HEK293 (cell line): ENCODE measurements at regions not wholly inside any gene's neighbourhood (a gene's known extent, or its start where the extent isn't known, plus 50 kb on each side); places are given as distances from the start of the nearest gene placed in this dataset.

ENCODE experiments used
- CTCF ChIA-PET: fragments of 350-600 bp; formaldehyde crosslinking; extraction: SDS; loops from one replicate; lab custom pipeline; 2021; ENCODE audit warnings: antibody characterized with exemption; lab: Yijun Ruan, JAX
- POLR2A ChIA-PET: fragments of 300-600 bp; formaldehyde crosslinking; extraction: SDS; loops from one replicate; lab custom pipeline; 2020; ENCODE audit warnings: antibody characterized with exemption, inconsistent platforms; lab: Yijun Ruan, JAX
- H3K27ac ChIP-seq: fragments of 200-500 bp; sonication (Bioruptor generic); 2 replicates; pipeline ENCODE4 v1.5.1; 2014; ENCODE audit warnings: low read depth, low read length, control low read depth, inconsistent platforms; ENCODE audit errors: extremely low read depth
- H3K36me3 ChIP-seq, 2 experiments: fragments of 200-500 bp in 1 of 2; sonication (Bioruptor generic) in 1 of 2; 1 replicate in 1 of 2; 2 replicates in 1 of 2; pipeline ENCODE4 v1.5.1; 2014 to 2017; ENCODE audit warnings: inconsistent platforms in 2 of 2, low read length in 2 of 2; ENCODE audit not compliant: control insufficient read depth in 2 of 2, insufficient read depth in 1 of 2
- H3K4me1 ChIP-seq: fragments of 200-500 bp; sonication (Bioruptor generic); 2 replicates; pipeline ENCODE4 v1.5.1; 2014; ENCODE audit warnings: mild to moderate bottlenecking, low read length, inconsistent platforms; ENCODE audit not compliant: control insufficient read depth, insufficient read depth
- H3K4me3 ChIP-seq: 2 replicates; pipeline ENCODE4 v1.5.1; 2011; ENCODE audit warnings: low read depth, mild to moderate bottlenecking, control low read depth, low read length, moderate library complexity
- H3K9me3 ChIP-seq: fragments of 200-500 bp; sonication (Bioruptor generic); 2 replicates; pipeline ENCODE4 v1.5.1; 2014; ENCODE audit warnings: low read depth, low read length, inconsistent platforms; ENCODE audit not compliant: control insufficient read depth, insufficient read depth
- GLIS1 ChIP-seq: fragments of 450-650 bp; formaldehyde crosslinking; IDR thresholded peaks from 2 replicates; pipeline ENCODE4 v1.5.1; 2016; ENCODE audit warnings: missing biosample characterization, missing genetic modification characterization
- GLIS2 ChIP-seq: fragments of 450-650 bp; formaldehyde crosslinking; IDR thresholded peaks from 2 replicates; pipeline ENCODE4 v1.5.1; 2016; ENCODE audit warnings: missing biosample characterization, missing genetic modification characterization
- KLF16 ChIP-seq: fragments of 450-650 bp; formaldehyde crosslinking; IDR thresholded peaks from 2 replicates; pipeline ENCODE4 v1.5.1; 2017; ENCODE audit warnings: missing biosample characterization, missing genetic modification characterization
- KLF9 ChIP-seq: fragments of 450-650 bp; formaldehyde crosslinking; IDR thresholded peaks from 2 replicates; pipeline ENCODE4 v1.5.1; 2016; ENCODE audit warnings: missing biosample characterization, missing genetic modification characterization, low read depth
- MZF1 ChIP-seq: fragments of 450-650 bp; formaldehyde crosslinking; IDR thresholded peaks from 2 replicates; pipeline ENCODE4 v1.5.1; 2017; ENCODE audit warnings: missing biosample characterization, missing genetic modification characterization, borderline replicate concordance
- SP3 ChIP-seq: fragments of 450-650 bp; formaldehyde crosslinking; IDR thresholded peaks from 2 replicates; pipeline ENCODE4 v1.5.1; 2016; ENCODE audit warnings: missing biosample characterization, missing genetic modification characterization
- TRIM28 ChIP-seq: IDR thresholded peaks from 2 replicates; pipeline ENCODE4 v1.6.1; 2011; ENCODE audit warnings: low read length, control low read depth, borderline replicate concordance
- YY2 ChIP-seq: fragments of 450-650 bp; formaldehyde crosslinking; IDR thresholded peaks from 2 replicates; pipeline ENCODE4 v1.5.1; 2016; ENCODE audit warnings: missing biosample characterization, missing genetic modification characterization
- ZBTB7A ChIP-seq: fragments of 450-650 bp; formaldehyde crosslinking; IDR thresholded peaks from 2 replicates; pipeline ENCODE4 v1.5.1; 2016; ENCODE audit warnings: low read depth, missing biosample characterization, missing genetic modification characterization
- ZFP37 ChIP-seq: fragments of 450-650 bp; formaldehyde crosslinking; IDR thresholded peaks from 2 replicates; pipeline ENCODE4 v1.5.1; 2016; ENCODE audit warnings: missing biosample characterization, missing genetic modification characterization
- ZNF121 ChIP-seq: fragments of 450-650 bp; formaldehyde crosslinking; IDR thresholded peaks from 2 replicates; pipeline ENCODE4 v1.5.1; 2016; ENCODE audit warnings: missing biosample characterization, missing genetic modification characterization
- ZNF223 ChIP-seq: fragments of 450-650 bp; formaldehyde crosslinking; IDR thresholded peaks from 2 replicates; pipeline ENCODE4 v1.5.1; 2016; ENCODE audit warnings: missing biosample characterization, missing genetic modification characterization
- ZNF341 ChIP-seq: fragments of 450-650 bp; formaldehyde crosslinking; IDR thresholded peaks from 2 replicates; pipeline ENCODE4; 2016; ENCODE audit warnings: low read depth, missing biosample characterization, missing genetic modification characterization
- ZNF394 ChIP-seq: fragments of 450-650 bp; formaldehyde crosslinking; IDR thresholded peaks from 2 replicates; pipeline ENCODE4 v1.5.1; 2016; ENCODE audit warnings: missing biosample characterization, missing genetic modification characterization, mild to moderate bottlenecking, moderate library complexity, borderline replicate concordance
- ZNF544 ChIP-seq: fragments of 450-650 bp; formaldehyde crosslinking; IDR thresholded peaks from 2 replicates; pipeline ENCODE4 v1.5.0; 2017; ENCODE audit warnings: missing biosample characterization, missing genetic modification characterization
- ZNF596 ChIP-seq: fragments of 450-650 bp; IDR thresholded peaks from 2 replicates; pipeline ENCODE4 v1.5.0; 2018; ENCODE audit warnings: missing biosample characterization, mild to moderate bottlenecking, missing genetic modification characterization, moderate library complexity
- ZNF600 ChIP-seq: fragments of 450-650 bp; formaldehyde crosslinking; IDR thresholded peaks from 2 replicates; pipeline ENCODE4 v1.5.1; 2016; ENCODE audit warnings: missing biosample characterization, missing genetic modification characterization
- ZNF623 ChIP-seq: fragments of 450-650 bp; formaldehyde crosslinking; IDR thresholded peaks from 2 replicates; pipeline ENCODE4 v1.5.1; 2016; ENCODE audit warnings: missing biosample characterization, missing genetic modification characterization
- ZNF624 ChIP-seq: fragments of 450-650 bp; formaldehyde crosslinking; IDR thresholded peaks from 2 replicates; pipeline ENCODE4 v1.5.1; 2017; ENCODE audit warnings: missing biosample characterization, missing genetic modification characterization
- ZNF658 ChIP-seq: fragments of 450-650 bp; formaldehyde crosslinking; IDR thresholded peaks from 2 replicates; pipeline ENCODE4; 2016; ENCODE audit warnings: missing biosample characterization, missing genetic modification characterization
- ZNF670 ChIP-seq: fragments of 450-650 bp; formaldehyde crosslinking; IDR thresholded peaks from 2 replicates; pipeline ENCODE4 v1.5.1; 2016; ENCODE audit warnings: missing biosample characterization, missing genetic modification characterization, low read depth
- ZNF677 ChIP-seq: fragments of 450-650 bp; IDR thresholded peaks from 2 replicates; pipeline ENCODE4 v1.5.0; 2018; ENCODE audit warnings: missing biosample characterization, mild to moderate bottlenecking, missing genetic modification characterization, moderate library complexity
- TF ChIP-seq, protein P1 (sequence below): fragments of 450-650 bp; formaldehyde crosslinking; IDR thresholded peaks from 2 replicates; pipeline ENCODE4 v1.5.1; 2016; ENCODE audit warnings: missing biosample characterization, missing genetic modification characterization, borderline replicate concordance
- TF ChIP-seq, protein P2 (sequence below): fragments of 450-650 bp; formaldehyde crosslinking; IDR thresholded peaks from 2 replicates; pipeline ENCODE4 v1.5.1; 2016; ENCODE audit warnings: missing biosample characterization, missing genetic modification characterization

DNA sequence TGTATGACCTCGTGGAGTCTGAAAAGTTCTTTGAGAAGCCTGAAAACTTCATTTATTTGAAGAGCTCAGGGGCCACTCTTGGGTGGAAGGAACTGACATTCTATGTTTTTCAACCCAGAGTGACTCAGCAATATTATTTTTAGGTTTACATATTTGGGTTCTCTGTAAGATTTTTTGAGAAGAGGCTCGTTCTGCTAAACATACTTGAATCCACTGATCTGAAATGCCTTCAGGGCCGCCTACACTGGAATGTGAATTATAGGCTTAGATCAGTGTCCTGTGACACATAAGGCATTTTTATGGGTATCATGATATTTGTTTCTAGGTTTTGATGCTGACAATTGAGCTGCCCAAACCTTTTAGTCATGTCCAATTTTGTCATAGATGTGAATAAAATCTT is 86.2 kb downstream of the PSAT1 start:
- TF ChIP-seq ZNF677 (no peak), TRIM28 (no peak), MZF1 (no peak), ZNF544 (tag by site-specific recombination) (no peak), ZNF341 (tag by site-specific recombination) (no peak), KLF9 (tag by site-specific recombination) (no peak), YY2 (no peak)
- TF ChIP-seq, protein P1, sequence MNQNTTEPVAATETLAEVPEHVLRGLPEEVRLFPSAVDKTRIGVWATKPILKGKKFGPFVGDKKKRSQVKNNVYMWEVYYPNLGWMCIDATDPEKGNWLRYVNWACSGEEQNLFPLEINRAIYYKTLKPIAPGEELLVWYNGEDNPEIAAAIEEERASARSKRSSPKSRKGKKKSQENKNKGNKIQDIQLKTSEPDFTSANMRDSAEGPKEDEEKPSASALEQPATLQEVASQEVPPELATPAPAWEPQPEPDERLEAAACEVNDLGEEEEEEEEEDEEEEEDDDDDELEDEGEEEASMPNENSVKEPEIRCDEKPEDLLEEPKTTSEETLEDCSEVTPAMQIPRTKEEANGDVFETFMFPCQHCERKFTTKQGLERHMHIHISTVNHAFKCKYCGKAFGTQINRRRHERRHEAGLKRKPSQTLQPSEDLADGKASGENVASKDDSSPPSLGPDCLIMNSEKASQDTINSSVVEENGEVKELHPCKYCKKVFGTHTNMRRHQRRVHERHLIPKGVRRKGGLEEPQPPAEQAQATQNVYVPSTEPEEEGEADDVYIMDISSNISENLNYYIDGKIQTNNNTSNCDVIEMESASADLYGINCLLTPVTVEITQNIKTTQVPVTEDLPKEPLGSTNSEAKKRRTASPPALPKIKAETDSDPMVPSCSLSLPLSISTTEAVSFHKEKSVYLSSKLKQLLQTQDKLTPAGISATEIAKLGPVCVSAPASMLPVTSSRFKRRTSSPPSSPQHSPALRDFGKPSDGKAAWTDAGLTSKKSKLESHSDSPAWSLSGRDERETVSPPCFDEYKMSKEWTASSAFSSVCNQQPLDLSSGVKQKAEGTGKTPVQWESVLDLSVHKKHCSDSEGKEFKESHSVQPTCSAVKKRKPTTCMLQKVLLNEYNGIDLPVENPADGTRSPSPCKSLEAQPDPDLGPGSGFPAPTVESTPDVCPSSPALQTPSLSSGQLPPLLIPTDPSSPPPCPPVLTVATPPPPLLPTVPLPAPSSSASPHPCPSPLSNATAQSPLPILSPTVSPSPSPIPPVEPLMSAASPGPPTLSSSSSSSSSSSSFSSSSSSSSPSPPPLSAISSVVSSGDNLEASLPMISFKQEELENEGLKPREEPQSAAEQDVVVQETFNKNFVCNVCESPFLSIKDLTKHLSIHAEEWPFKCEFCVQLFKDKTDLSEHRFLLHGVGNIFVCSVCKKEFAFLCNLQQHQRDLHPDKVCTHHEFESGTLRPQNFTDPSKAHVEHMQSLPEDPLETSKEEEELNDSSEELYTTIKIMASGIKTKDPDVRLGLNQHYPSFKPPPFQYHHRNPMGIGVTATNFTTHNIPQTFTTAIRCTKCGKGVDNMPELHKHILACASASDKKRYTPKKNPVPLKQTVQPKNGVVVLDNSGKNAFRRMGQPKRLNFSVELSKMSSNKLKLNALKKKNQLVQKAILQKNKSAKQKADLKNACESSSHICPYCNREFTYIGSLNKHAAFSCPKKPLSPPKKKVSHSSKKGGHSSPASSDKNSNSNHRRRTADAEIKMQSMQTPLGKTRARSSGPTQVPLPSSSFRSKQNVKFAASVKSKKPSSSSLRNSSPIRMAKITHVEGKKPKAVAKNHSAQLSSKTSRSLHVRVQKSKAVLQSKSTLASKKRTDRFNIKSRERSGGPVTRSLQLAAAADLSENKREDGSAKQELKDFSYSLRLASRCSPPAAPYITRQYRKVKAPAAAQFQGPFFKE (tag by site-specific recombination), result no peak
- H3K36me3 ChIP-seq, result no peaks in the 10 kb centered on the region
- ChIA-PET CTCF (interaction anchor here (0.6 to 5.3 kb wide), 3 partner anchors 13 to 185 kb away, joined by 3 to 29 read pairs (median 3); no protein-coding TSS in a partner anchor), POLR2A (no interaction called here)
- H3K9me3 ChIP-seq, result no peaks in the 10 kb centered on the region
- no peaks in the 10 kb centered on the region for H3K4me1 ChIP-seq
- no peak overlapping the region for H3K27ac ChIP-seq
- no peak overlapping the region for H3K4me3 ChIP-seq

DNA sequence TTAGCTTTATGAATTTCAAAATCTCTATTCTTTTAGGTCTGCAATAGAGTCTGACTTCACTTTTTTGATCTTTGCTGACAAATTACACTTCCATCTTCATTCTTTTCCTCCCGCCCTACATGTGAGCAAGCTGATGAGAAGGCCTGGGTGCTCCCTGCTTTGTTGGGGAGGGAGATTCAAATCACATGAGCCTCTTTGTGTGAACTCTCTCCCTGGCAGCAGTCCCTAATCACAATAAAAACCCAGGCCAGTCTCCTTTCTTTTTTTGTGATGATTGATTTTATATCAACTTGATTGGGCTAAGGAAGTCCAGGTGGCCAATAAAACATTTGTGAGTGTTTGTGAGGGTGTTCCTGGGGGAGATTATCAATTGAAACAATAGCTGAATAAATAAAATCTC is 89.4 kb downstream of the PSAT1 start:
- Histone ChIP-seq H3K4me1 (no peaks in the 10 kb centered on the region), H3K36me3 (no peaks in the 10 kb centered on the region), H3K27ac (no peak overlapping the region), H3K4me3 (no peak overlapping the region)
- ChIA-PET POLR2A (no interaction called here), CTCF (interaction anchor here (5.3 kb wide), 1 partner anchor 16 kb away, joined by 29 read pairs; no protein-coding TSS in a partner anchor)
- TF ChIP-seq GLIS2 (tag by site-specific recombination), result no peak
- TF ChIP-seq ZNF394 (tag by site-specific recombination), result no peak
- no peak for TF ChIP-seq KLF16
- TF ChIP-seq, protein P2, sequence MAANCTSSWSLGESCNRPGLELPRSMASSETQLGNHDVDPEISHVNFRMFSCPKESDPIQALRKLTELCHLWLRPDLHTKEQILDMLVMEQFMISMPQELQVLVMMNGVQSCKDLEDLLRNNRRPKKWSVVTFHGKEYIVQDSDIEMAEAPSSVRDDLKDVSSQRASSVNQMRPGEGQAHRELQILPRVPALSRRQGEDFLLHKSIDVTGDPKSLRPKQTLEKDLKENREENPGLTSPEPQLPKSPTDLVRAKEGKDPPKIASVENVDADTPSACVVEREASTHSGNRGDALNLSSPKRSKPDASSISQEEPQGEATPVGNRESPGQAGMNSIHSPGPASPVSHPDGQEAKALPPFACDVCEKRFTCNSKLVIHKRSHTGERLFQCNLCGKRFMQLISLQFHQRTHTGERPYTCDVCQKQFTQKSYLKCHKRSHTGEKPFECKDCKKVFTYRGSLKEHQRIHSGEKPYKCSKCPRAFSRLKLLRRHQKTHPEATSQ (tag by site-specific recombination), result no peak
- no peak for TF ChIP-seq ZNF600 (tag by site-specific recombination)
- TF ChIP-seq ZNF624 (tag by site-specific recombination), result no peak
- no peak for TF ChIP-seq ZNF623 (tag by site-specific recombination)
- no peak for TF ChIP-seq ZBTB7A (tag by site-specific recombination)
- TF ChIP-seq ZNF121 (tag by site-specific recombination), result no peak
- TF ChIP-seq ZNF223 (tag by site-specific recombination), result no peak
- no peak for TF ChIP-seq ZNF658 (tag by site-specific recombination)
- no peak for TF ChIP-seq ZNF670 (tag by site-specific recombination)
- no peak for TF ChIP-seq ZNF596 (tag by site-specific recombination)
- no peak for TF ChIP-seq ZFP37
- TF ChIP-seq GLIS1 (tag by site-specific recombination), result no peak
- no peak for TF ChIP-seq SP3
- TF ChIP-seq, all 188 proteins: peak for 0
- H3K9me3 ChIP-seq, result no peaks in the 10 kb centered on the region
